HG03378 (cell line): ENCODE measurements at regions not wholly inside any gene's neighbourhood (a gene's known extent, or its start where the extent isn't known, plus 50 kb on each side); places are given as distances from the start of the nearest gene placed in this dataset.
"Not testable (repeated sequence)": the region's sequence is repeated elsewhere in the genome, so short reads cannot be mapped to it uniquely, and the experiment has no call there.

Source experiments
- ATAC-seq: cut with Tn5 transposase; IDR thresholded peaks from one replicate; pipeline ENCODE4 v1.9.1; 2021; ENCODE audit warnings: mild to moderate bottlenecking, moderate library complexity; ENCODE audit not compliant: unreplicated experiment

DNA sequence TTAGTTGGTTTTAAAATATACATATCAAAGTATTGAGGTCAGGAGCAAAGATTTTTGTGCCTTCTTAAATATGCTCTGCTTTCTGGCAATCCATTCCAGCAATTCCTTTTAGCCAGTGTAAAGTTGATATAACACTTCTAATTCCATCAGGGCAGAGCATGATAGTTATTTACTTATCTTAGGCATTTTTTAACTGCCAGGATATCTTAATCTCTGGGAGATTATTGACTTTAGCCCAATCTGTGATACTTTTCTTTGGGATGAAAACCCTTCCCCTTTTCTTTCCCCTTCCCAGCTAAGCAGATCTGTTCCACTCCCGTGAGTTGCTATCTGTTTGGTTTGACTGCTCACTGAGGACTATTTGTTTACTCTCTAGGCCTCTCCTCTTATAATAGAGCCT lies 168.7 kb upstream of the RSPO3 start:
- no peak for ATAC-seq

DNA sequence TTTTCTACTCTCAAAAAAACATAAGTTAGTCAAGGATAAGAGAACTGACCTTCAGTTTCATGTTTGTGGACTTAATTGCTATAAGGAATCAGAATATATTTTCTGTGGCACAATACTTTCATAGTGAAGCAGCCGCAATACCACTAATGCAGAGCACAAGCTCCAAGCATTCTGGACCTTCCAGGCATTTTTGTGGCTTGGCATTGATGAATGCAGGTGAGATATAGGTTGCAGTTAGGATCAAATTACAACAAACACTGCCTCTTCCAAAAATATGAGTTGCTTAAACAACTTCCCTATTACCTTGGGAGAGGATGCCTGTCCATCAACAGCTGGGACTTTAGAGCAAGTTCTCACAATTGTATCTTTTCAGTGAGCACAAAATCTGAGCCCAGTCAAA lies 162.8 kb upstream of the RSPO3 start:
- ATAC-seq, result no peak

DNA sequence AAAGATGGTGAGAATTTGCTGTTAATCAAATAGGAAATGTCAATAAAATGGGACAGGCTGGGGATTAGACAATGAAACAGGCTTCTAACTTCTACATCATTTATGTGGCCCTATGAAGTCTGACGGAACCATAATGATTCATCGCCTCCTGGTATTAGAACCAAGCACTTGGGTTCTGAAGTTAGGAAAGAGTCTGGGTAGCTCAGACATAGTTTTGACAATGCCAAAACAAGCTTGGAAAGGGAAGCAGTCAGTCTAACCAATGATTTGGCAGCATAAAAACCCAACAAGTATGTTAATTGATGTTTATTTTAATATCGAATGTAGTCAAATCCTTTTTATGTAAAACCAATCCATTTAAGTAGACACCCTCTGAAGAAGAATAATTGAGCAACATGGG lies 160.8 kb upstream of the RSPO3 start:
- no peak for ATAC-seq

DNA sequence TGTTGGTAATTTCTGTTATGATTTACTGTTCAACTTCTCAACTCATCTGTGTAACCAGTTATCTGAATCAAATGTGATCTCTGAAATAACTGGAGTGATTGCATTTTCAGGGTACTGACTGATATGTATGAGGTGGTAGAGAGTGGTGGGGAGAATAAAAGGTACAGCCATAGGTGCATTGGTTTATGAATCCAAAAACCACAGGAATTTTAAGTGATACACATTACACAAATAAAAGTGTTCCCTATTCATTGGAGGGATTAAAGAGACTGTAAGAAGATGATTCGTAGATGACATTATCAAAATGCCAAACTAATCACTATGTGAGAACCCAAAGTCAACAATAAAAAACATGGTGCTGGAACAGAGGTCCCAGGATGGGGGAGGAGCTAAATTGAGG lies 158.7 kb upstream of the RSPO3 start:
- no peak for ATAC-seq

DNA sequence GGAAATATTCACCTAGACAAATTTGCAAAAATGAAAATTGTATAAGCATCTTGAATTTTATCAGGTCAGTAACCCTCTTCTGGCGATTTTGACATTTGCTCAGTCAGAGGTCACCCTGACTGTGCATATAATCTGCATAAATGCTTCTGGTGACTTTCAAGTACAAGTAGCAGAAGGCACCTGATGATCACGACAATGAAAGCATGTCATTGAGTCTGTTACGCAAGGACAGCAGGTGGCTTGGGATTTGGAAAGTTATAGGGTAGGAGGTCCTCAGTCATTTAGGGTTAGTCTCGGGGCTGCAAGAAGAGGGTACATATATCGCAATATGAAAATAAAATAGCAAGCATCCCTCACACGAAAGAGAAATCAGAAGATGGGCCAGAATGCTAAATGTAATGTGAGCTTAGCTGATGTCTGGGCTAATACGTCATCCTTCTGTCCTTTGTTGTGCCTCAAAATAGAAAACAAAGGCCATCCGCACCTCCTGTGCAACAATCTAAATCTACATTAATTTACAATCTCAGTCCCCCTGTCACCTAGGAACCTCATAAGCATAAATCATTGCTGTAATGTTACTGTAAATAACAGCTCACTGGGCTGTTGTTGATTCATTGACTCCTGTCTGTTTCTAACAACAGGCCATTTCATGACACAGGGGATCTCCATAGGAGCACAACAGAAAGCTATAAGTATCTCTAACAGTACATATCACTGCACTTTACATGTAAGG lies 155.2 kb upstream of the RSPO3 start:
- no peak for ATAC-seq

DNA sequence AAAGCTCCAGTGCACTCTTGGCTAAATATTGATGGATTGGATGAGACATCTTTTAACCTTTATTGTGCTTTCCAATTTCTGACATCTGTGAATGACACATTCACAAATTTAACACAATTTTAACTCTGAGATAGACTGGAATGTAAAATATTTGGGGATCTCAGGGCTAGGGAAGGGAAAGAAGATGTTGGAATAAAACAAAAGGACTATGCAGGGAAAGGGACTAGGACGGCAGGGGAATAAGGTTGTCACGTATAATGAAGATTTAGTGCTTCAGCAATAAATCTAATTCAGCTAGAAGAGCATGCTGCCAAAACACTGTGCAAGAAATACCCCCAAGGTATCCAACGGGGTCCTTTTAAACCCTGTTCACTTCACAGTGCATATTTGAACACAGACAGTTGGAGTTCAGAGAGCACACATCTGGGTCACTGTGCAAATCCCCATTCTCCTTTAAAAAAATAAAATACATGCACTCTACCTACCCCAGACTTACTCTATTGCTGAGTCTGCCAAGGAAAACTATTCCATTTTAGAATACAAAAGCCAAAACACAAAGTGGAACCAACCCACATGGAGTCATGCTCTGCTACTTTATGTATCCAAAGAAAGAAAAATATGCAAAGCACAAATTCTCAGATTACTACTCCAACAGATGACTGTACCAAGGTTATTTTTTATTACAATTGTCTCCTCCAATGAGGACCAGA lies 151.0 kb upstream of the RSPO3 start:
- no peak for ATAC-seq

DNA sequence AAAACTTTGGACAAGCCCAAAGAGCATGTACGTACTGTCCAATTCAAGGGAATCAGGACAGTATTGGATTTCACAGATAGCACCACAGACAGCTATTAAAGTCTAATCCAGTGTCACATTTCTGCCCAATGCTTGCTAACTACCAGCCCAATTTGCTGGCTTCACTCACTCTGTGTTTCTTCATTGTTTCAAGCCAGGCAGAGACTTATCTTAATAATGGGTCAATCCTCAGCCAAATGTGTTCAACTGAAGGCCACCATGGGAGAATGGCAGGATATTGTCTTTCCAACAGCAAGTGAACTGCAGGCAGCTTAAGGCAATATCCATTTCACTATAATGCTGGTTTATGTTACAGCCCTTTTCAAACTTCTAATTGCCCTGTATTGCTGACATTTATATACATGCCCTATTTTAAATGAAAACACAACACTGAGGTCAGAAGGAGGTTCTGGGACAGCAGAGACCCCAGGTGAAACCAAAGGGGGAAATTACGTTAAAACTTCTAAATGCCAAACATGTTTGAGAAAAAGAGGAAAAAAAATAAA lies 142.1 kb upstream of the RSPO3 start:
- ATAC-seq, result no peak

DNA sequence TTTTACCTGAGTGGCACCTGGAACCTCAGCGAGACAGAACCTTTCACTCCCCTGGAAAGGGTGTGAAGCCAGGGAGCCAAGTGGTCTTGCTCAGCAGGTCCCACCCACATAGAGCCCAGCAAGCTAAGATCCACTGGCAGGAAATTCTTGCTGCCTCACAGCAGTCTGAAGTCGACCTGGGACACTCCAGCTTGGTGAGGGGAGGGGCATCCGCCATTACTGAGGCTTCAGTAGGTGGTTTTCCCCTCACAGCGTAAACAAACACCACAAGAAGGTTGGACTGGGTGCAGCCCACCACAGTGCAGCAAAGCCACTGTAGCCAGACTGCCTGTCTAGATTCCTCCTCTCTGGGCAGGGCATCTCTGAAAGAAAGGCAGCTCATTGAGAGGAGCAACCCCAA lies 134.7 kb upstream of the RSPO3 start:
- ATAC-seq, result no peak

DNA sequence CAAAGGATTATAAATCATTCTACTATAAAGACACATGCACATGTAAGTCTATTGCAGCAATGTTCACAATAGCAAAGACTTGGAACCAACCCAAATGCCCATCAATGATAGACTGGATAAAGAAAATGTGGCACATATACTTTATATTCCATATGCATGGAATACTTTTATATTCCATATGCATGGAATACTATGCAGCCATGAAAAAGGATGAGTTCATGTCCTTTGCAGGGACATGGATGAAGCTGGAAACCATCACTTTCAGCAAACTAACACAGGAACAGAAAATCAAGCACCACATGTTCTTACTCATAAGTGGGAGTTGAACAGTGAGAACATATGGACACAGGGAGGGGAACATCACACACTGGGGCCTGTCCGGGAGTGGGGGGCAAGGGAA lies 130.3 kb upstream of the RSPO3 start:
- not testable (repeated sequence) for ATAC-seq

DNA sequence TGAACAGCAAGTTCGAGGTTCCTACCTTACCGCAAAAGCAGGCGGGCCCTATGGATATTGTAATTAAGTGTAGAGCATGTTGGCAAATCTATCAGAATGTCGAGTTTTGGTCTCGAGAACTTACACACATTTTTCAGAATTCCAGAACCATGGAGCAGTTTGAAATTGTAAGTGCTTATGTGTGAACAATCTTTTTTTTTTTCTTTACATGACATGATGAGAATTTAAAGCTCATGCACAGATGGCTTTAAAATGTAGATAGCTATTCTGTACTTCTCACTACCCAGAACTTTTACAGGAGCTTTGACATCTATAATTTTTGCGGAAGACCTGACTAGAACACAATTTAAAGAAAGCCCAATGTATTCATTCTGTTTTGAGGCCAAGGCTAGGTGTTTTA lies 117.8 kb upstream of the RSPO3 start:
- ATAC-seq, result no peak

DNA sequence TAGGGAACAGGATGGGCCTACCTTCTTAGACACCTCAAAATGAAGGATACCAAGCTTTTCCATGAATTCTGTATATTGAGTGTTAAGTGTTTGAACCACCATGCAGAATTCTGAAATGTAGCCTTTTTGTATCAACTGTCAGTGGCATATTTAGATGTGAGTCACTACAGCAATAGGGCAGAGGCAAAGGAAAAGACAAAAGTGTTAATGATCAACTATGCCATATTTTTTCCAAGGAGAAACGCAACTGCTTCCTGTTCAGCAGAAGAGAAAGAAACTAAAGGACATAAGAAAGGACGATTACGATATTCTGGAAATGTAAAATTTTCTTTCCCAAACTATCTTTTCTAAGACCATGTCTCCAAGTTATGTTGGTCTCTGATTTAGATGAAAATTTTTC lies 104.6 kb upstream of the RSPO3 start:
- no peak for ATAC-seq

DNA sequence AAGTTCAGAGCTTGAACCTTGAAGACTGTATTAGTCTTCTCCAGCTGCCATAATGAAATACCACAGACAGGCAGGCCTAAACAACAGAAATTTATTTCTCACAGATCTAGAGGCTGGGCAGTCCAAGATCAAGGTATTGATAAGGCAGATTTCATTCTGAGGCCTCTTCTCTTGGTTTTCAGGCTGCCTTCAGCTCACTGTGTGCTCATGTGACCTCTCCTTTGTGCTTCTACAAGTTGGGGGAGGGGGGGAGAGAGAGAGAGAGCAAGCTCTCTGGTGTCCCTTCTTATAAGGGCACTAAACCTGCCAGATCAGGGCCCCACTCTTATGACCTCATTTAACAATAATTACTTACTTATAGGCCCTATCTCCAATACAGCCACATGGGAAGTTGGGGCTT lies 102.6 kb upstream of the RSPO3 start:
- no peak for ATAC-seq

DNA sequence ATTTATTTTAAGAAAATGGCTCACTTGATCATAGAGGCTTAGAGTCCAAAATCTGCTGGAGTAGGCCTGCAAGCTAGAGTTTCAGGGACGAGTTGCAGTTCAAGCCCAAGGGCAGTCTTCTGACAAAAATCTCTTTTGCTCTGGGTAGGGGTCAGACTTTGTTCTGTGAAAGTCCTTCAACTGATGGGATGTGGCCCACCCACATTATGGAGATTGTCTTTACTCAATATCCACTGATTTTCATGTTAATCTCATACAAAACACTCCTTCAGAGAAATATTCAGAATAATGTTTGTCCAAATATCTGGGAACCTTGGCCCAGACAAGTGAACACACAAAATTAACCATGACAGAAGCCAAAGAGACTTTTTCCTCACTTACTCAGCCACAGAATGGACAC lies 98.6 kb upstream of the RSPO3 start:
- no peak for ATAC-seq

DNA sequence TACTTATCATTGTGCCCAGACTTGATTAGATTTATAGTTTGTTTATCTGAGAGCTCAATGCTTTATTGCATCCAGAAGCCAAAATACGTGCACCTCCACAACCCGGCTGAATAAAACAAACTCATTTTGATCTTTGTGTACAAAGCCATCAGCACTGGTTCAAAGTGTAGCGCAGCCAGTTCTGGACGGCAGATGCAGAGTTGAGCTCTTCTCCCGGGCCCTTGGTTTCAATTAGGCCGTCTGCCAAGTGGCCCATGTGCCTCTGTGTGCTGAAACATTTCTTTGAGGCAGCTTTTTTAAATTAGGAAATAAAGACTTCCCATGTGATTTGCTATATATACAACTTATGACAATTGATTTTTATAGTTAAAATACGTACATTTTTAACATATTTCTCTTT lies 96.2 kb upstream of the RSPO3 start:
- ATAC-seq, result no peak

DNA sequence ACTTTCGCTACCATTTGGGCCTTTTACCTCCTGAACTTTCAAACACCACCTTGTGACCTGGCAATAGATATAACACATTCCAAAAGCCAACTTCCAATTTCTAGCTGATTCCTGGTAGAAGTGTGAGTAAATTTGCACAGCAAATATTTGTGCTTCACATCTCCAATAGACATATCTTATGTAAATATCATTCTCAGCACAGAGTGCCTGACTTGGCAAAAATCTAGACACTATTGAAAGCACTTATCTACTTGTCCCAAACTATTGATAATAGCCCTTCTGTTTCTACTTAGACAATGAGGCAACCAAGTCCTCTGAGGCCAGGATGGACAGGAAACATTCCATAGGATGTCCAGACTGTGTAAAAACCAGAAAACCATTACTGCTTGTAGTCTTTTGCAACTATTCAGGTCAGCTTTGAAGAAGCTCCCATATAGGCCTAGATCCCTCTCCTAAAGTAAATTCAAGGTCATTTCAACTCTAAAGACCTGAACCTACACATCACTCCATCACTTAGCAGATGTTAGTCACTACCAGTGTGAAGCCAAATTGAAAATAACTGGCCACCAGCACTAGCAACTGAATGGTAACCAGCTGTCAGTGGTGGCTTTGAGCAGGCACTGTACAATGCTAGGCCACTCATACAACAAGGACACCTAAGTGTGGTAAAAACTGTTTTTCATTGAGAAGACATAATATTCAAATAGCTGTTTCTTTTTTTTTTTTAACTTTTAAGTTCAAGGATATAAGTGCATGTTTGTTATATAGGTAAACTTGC lies 95.3 kb upstream of the RSPO3 start:
- ATAC-seq, result no peak

DNA sequence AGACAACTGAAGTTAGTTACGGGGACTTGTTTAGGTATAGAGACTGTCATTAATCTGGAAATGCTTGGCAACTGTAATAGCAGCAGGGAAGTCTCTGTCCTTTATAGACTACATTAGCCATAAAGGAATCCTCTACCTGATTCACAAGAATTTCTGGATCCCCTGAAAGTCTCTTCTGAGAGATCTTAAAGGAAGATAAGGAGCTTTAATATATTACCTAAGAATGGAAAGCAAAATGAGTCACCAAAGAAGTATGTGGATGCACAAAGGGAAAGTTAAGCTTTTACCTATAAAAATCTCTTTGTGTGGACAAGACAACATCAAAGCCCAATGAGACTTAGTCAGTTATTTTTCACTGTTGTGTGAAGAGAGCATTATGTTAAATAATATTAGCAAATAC lies 92.2 kb upstream of the RSPO3 start:
- no peak for ATAC-seq

DNA sequence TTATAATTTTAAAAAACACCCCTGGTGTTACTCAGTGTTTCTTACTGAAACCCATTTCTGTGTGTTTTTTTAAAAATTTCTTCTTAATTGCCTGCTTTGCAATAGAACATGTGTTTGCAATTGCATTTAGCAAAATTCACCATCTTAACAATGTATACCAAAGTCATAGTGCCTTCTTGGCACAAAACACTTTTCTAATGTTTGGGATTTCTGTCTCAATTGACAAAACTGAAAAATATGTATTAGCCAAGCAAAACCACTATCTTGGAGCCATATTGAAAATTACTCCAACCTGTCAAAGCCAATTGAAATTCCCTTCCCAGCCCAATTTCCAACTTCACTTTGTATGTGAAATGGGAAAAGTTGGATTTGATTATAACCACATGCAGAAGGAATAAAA lies 88.4 kb upstream of the RSPO3 start:
- no peak for ATAC-seq

DNA sequence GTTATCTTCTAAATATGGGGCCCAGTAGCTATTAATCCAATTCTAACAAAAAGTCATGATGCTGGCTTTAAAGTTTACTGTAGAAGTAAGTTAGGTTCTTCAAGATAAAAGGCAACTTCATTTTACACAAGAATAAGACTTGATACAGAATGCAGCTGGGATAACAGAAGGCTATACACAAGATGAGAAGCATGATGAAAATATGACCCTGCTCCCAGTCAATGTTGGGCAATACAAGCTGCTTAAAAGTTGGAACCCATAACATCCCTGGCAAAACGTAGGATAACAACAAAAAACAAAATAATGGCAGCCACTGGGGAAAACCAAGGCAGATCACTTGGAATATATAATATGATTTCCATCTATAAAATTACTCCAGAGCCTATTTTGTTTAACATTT lies 87.6 kb upstream of the RSPO3 start:
- ATAC-seq, result no peak

DNA sequence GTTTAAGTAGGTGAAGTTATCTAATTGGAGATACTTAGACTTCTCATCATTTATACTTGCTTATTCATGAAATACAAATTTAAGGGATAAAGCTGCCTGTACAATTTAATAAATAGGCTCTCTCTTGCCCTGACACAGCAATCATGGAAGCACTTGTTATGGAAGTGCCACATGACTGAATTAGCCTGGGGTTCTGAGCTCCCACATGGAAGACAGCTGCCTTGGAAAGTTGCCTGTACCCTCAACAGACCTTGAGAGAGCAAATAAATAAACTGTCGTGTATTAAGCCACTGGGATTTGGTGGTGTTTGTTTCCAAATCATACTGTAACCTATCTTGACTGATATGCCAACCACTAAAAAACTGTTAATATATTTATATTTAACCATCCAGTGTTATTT lies 87.0 kb upstream of the RSPO3 start:
- no peak for ATAC-seq

DNA sequence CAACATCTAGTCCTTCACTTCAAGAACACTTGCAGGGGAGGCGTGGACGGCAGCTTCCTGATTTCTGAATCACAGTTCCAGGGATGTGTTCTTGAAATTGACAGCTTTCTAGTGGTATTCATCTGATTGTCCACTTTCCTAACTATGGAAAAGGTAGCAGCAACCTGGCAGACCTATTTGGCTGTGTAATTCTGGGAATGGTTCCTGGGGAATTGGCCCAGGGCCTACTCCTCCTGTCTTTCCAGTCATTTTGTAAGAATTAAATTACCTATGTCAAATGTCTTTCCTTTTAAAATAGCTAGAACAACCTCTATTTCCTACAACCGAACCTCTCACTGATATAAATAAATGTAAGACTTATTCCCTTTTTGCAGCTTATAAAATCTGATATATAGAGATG lies 85.5 kb upstream of the RSPO3 start:
- ATAC-seq, result no peak

DNA sequence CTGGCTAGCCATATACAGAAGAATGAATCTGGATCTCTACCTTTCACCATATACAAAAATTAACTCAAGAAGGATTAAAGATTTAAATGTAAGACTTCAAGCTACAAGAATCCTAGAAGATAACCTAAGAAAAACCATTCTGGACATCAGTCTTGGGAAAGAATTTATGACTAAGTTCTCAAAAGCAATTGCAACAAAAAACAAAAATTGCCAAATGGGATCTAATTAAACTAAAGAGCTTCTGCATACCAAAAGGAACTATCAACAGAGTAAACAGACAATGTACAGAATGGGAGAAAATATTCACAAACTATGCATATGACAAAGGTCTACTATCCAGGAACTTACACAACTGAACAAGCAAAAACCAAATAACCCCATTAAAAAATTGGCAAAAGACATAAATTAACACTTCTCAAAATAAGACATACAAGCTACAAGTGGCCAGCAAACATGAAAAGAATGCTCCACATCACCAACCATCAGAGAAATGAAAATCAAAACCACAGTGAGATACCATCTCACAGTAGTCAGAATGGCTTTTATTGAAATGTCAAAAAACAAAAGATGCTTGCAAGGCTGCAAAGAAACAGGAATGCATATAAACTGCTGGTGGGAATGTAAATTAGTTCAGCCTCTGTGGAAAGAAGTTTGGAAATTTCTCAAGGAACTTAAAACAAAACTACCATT lies 66.8 kb upstream of the RSPO3 start:
- no peak for ATAC-seq
